ENCODE measurements at regions not wholly inside any gene's neighbourhood (a gene's known extent, or its start where the extent isn't known, plus 50 kb on each side); places are given as distances from the start of the nearest gene placed in this dataset.

GRCh38 chr21:24989516-24989915 lies 617.8 kb downstream of the MRPL39 start:
- intact Hi-C loops (cut with DNase I; ENCODE audit: low total_unique reads), result no loop called here
- no peak overlapping the region for H3K4me3 ChIP-seq (ENCODE audit: low read depth, poor library complexity, severe bottlenecking)
- no peak for DNase-seq (ENCODE audit: low spot score in 2 of 2)
- TF ChIP-seq CTCF (IDR thresholded peaks at IDR 0.05) (no peak), POLR2A (IDR thresholded peaks at IDR 0.05) (no peak)

GRCh38 chr21:24988941-24989340 lies 618.3 kb downstream of the MRPL39 start:
- no peak overlapping the region for H3K4me3 ChIP-seq (ENCODE audit: low read depth, poor library complexity, severe bottlenecking)
- no peak for DNase-seq (ENCODE audit: low spot score in 2 of 2)
- WGBS, 2 donors, result 87 to 89% methylated on average over 8 of the region's 8 CpGs
- intact Hi-C loops (cut with DNase I; ENCODE audit: low total_unique reads), result no loop called here
- TF ChIP-seq CTCF (IDR thresholded peaks at IDR 0.05) (no peak), POLR2A (IDR thresholded peaks at IDR 0.05) (no peak)

- no peak for DNase-seq (ENCODE audit: low spot score in 2 of 2)
- 62 to 64% methylated on average over 1 of the region's 1 CpG for WGBS, 2 donors
- intact Hi-C loops (cut with DNase I; ENCODE audit: low total_unique reads), result no loop called here
- H3K4me3 ChIP-seq (ENCODE audit: low read depth, poor library complexity, severe bottlenecking), result no peak overlapping the region
- no peak for TF ChIP-seq CTCF (IDR thresholded peaks at IDR 0.05)
- TF ChIP-seq POLR2A (IDR thresholded peaks at IDR 0.05), result no peak
These were observed 631.0 kb downstream of the MRPL39 start for GRCh38 chr21:24976238-24976637.

- TF ChIP-seq CTCF (IDR thresholded peaks at IDR 0.05) (no peak), POLR2A (IDR thresholded peaks at IDR 0.05) (no peak)
- no peak for DNase-seq (ENCODE audit: low spot score in 2 of 2)
- intact Hi-C loops (cut with DNase I; ENCODE audit: low total_unique reads), result no loop called here
- 52 to 73% methylated on average over 1 of the region's 1 CpG for WGBS, 2 donors
- no peak overlapping the region for H3K4me3 ChIP-seq (ENCODE audit: low read depth, poor library complexity, severe bottlenecking)
These were observed 638.2 kb downstream of the MRPL39 start for GRCh38 chr21:24969068-24969467.

GRCh38 chr21:24955275-24955961 lies 651.9 kb downstream of the MRPL39 start:
- no peak for DNase-seq (ENCODE audit: low spot score in 2 of 2)
- WGBS, 2 donors, result 60 to 80% methylated on average over 6 of the region's 6 CpGs
- intact Hi-C loops (cut with DNase I; ENCODE audit: low total_unique reads), result no loop called here
- no peak for TF ChIP-seq CTCF (IDR thresholded peaks at IDR 0.05)
- TF ChIP-seq POLR2A (IDR thresholded peaks at IDR 0.05), result no peak
- H3K4me3 ChIP-seq (ENCODE audit: low read depth, poor library complexity, severe bottlenecking), result no peak overlapping the region

GRCh38 chr21:24948186-24948585 lies 659.1 kb downstream of the MRPL39 start:
- no peak overlapping the region for H3K4me3 ChIP-seq (ENCODE audit: low read depth, poor library complexity, severe bottlenecking)
- no peak for DNase-seq (ENCODE audit: low spot score in 2 of 2)
- 32 to 37% methylated on average over 4 of the region's 4 CpGs for WGBS, 2 donors
- TF ChIP-seq POLR2A (IDR thresholded peaks at IDR 0.05) (no peak), CTCF (IDR thresholded peaks at IDR 0.05) (no peak)
- intact Hi-C loops (cut with DNase I; ENCODE audit: low total_unique reads), result no loop called here

All from lower leg skin (tissue), 4 donors.